ENCODE measurements at regions not wholly inside any gene's neighbourhood (a gene's known extent, or its start where the extent isn't known, plus 50 kb on each side); places are given as distances from the start of the nearest gene placed in this dataset.

DNA sequence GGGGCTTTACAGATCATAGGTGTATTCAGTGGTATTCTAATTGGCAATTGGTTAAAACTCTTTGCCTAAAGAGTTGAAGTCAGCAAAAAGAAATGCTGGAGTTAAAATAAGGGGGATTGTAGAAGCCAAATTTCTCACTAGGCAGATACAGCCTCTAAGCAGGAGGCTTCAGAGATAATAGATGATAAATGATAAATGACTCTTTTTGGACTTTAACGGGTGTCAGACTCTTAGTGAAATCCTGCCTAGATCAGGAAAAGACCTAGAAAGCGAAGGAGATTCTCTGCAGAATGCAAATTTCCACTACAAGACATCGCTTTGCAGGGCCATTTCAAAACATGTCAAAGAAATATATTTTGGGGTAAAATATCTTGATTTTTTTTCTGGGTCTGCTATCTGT, 182.8 kb downstream of the FAM76B start:
- TF ChIP-seq POLR2A (IDR thresholded peaks at IDR 0.05) = no peak
- TF ChIP-seq, protein P1, sequence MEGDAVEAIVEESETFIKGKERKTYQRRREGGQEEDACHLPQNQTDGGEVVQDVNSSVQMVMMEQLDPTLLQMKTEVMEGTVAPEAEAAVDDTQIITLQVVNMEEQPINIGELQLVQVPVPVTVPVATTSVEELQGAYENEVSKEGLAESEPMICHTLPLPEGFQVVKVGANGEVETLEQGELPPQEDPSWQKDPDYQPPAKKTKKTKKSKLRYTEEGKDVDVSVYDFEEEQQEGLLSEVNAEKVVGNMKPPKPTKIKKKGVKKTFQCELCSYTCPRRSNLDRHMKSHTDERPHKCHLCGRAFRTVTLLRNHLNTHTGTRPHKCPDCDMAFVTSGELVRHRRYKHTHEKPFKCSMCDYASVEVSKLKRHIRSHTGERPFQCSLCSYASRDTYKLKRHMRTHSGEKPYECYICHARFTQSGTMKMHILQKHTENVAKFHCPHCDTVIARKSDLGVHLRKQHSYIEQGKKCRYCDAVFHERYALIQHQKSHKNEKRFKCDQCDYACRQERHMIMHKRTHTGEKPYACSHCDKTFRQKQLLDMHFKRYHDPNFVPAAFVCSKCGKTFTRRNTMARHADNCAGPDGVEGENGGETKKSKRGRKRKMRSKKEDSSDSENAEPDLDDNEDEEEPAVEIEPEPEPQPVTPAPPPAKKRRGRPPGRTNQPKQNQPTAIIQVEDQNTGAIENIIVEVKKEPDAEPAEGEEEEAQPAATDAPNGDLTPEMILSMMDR (IDR thresholded peaks at IDR 0.05) = no peak
- Histone ChIP-seq H3K4me3 (no peak overlapping the region), H3K27ac (no peak overlapping the region), H3K4me1 (peaks cover 0 to 4% (median 0%) of the 10 kb centered on the region in 4 donors), H3K9me3 (no peaks in the 10 kb centered on the region), H3K27me3 (no peaks in the 10 kb centered on the region), H3K36me3 (no peaks in the 10 kb centered on the region)
- intact Hi-C loops (cut with DNase I) = no loop called here
- WGBS (ENCODE audit: insufficient coverage, low coverage, low lambda C conversion rate, missing lambda C conversion rate) = 88% methylated on average over 3 of the region's 3 CpGs
- ATAC-seq (no peak), DNase-seq (no peak)

DNA sequence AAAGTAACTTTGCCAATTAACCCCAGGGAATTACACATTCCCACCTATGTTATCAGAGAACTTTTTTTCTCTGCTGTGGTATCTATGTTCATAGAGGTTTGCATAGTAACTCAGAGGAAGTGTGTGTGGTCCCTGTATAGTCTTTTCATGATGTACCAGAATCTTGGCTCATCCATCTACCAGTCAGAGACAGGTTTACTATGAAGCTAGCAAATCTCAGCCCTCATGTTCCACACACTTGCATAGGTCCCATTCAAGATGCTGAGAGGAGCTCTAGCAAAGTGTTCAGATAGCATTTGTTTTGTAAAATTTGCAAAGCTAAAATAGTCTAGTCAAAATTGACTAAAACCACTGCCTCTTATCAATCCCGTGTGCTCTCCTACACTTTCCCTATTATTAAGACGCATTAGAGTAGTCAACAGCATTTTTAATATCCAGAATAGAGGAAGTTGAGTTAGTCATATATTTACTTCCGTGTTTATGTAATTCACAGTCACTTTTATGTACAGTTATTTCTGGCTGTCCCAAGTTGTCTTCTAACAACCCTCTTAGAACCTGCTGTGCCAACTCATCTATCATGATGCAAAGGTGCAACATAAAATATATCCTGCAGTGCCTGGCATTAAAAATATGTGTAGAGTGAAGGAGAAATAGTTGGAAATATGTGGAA, 184.2 kb downstream of the FAM76B start:
- H3K27me3 ChIP-seq = no peaks in the 10 kb centered on the region
- H3K4me3 ChIP-seq = no peak overlapping the region
- TF ChIP-seq, protein P1 (IDR thresholded peaks at IDR 0.05) = no peak
- TF ChIP-seq POLR2A (IDR thresholded peaks at IDR 0.05) = no peak
- ATAC-seq (no peak), DNase-seq (no peak)
- no peaks in the 10 kb centered on the region for H3K4me1 ChIP-seq
- no peaks in the 10 kb centered on the region for H3K36me3 ChIP-seq
- 74% methylated on average over 3 of the region's 3 CpGs for WGBS (ENCODE audit: insufficient coverage, low coverage, low lambda C conversion rate, missing lambda C conversion rate)
- no peak overlapping the region for H3K27ac ChIP-seq
- intact Hi-C loops (cut with DNase I) = no loop called here
- H3K9me3 ChIP-seq = no peaks in the 10 kb centered on the region

DNA sequence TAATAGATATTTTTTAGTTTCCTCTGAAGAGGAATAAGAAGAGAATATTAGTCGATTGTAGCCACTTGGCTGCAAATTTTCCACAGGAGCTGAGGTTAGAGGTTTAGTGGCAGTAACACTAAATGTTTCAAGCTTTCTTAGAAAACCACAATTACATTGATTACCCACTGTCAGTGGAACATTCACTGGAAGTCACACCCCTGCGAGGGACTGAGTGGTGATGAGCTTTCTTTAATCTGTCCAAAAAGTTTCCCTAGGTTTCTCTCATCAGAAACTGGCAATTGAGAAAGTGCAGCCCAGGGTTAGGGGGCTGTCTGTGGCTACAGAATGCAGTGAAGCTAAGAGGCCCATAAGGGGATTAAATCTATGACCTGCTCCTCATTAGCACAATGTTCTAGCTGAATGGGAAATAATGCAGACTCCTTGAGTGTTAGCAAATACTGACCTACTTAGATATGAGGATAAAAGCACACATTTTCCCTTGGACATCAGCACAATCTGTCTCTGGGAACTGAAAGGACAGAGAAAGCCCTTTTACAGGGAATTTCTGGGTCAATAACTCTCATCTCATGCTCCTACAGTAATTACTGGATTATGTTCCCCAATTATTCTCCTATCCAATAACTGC, 189.5 kb downstream of the FAM76B start:
- H3K9me3 ChIP-seq = no peaks in the 10 kb centered on the region
- no peaks in the 10 kb centered on the region for H3K27me3 ChIP-seq
- H3K4me1 ChIP-seq = no peaks in the 10 kb centered on the region
- H3K4me3 ChIP-seq = no peak overlapping the region
- WGBS (ENCODE audit: insufficient coverage, low coverage, low lambda C conversion rate, missing lambda C conversion rate) = 59% methylated on average over 2 of the region's 2 CpGs
- no peak for TF ChIP-seq POLR2A (IDR thresholded peaks at IDR 0.05)
- TF ChIP-seq, protein P1 (IDR thresholded peaks at IDR 0.05) = no peak
- intact Hi-C loops (cut with DNase I) = no loop called here
- no peaks in the 10 kb centered on the region for H3K36me3 ChIP-seq
- ATAC-seq = no peak
- H3K27ac ChIP-seq = no peak overlapping the region
- DNase-seq = no peak

DNA sequence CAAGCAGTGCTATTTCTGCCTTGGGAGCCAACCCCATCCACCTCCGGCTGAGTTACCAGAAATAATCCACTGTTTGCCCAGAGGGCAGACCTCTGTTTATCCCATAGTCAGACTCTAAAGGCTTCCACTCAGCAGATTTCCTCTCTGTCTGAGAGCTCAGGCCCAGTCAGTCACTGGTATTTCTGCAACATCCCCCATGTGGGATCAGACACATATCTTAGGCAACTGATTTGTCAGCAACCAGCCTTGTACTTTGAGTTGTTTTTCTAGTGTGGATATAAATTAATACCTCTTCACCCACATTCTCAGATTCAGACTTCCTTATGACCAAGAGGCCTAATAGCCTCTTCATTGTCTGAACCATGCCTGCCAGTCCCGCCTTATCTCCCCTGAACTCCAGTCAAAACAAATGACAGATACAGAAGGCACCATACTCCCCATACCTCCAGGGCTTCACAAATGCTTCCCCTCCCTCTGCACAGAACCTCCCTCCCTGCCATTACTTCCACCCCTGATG, 193.6 kb downstream of the FAM76B start:
- Histone ChIP-seq H3K36me3 (no peaks in the 10 kb centered on the region), H3K4me3 (no peak overlapping the region), H3K4me1 (peaks cover 0 to 8% (median 2%) of the 10 kb centered on the region in 4 donors), H3K27me3 (no peaks in the 10 kb centered on the region), H3K9me3 (no peaks in the 10 kb centered on the region), H3K27ac (no peak overlapping the region)
- WGBS (ENCODE audit: insufficient coverage, low coverage, low lambda C conversion rate, missing lambda C conversion rate) = 83% methylated on average over 2 of the region's 2 CpGs
- no peak for TF ChIP-seq POLR2A (IDR thresholded peaks at IDR 0.05)
- TF ChIP-seq, protein P1 (IDR thresholded peaks at IDR 0.05) = no peak
- intact Hi-C loops (cut with DNase I) = no loop called here
- DNase-seq = no peak
- no peak for ATAC-seq

Data from right lobe of liver (tissue), 6 donors.